PC-9 (cell line): ENCODE measurements at regions not wholly inside any gene's neighbourhood (a gene's known extent, or its start where the extent isn't known, plus 50 kb on each side); places are given as distances from the start of the nearest gene placed in this dataset.

ENCODE experiments used
- BruUV-seq: library from RNA; stranded (reverse); fragments of 400-500 nt; replicated peaks from 2 replicates; lab custom pipeline; 2021; lab: Mats Ljungman, UMichigan
- CTCF ChIA-PET: fragments of 300-600 bp; sonication (Branson Sonifier 250); formaldehyde crosslinking; loops from one replicate; lab custom pipeline; 2022; ENCODE audit warnings: antibody characterized with exemption; lab: Charles Lee
- POLR2A ChIA-PET: fragments of 300-600 bp; sonication (Branson Sonifier 250); formaldehyde crosslinking; loops from one replicate; lab custom pipeline; 2022; ENCODE audit warnings: antibody characterized with exemption; ENCODE audit not compliant: unreplicated experiment; lab: Charles Lee
- DNase-seq, 2 experiments: peaks; one replicate each; pipeline versions ENCODE4 v3.0.0 to v3.0.0-alpha.2; 2015 to 2022; ENCODE audit warnings: mixed read lengths in 1 of 2
- H2AFZ ChIP-seq: fragments of 200-600 bp; sonication (generic); 2 replicates; pipeline ENCODE4 v1.8.1; 2017; ENCODE audit warnings: antibody characterized with exemption
- H3F3A ChIP-seq: fragments of 200-600 bp; sonication (generic); 2 replicates; pipeline ENCODE4 v1.8.1; 2017; ENCODE audit warnings: antibody characterized with exemption, mild to moderate bottlenecking, low read depth; ENCODE audit not compliant: insufficient read depth
- H3K27ac ChIP-seq: fragments of 200-600 bp; sonication (generic); 2 replicates; pipeline ENCODE4 v1.6.1; 2016; ENCODE audit warnings: mixed run types
- H3K27me3 ChIP-seq: fragments of 200-600 bp; sonication (generic); 2 replicates; pipeline ENCODE4 v1.6.1; 2016; ENCODE audit warnings: low read depth, mixed run types; ENCODE audit not compliant: insufficient read depth
- H3K36me3 ChIP-seq: fragments of 200-600 bp; sonication (generic); 2 replicates; pipeline ENCODE4 v1.6.1; 2016; ENCODE audit warnings: low read depth, mixed run types
- H3K4me1 ChIP-seq: fragments of 200-600 bp; sonication (generic); replicated peaks from 2 replicates; pipeline ENCODE4 v1.6.1; 2016; ENCODE audit warnings: mixed run types; ENCODE audit not compliant: insufficient read depth
- H3K4me2 ChIP-seq: fragments of 200-600 bp; sonication (generic); 2 replicates; pipeline ENCODE4 v1.6.1; 2017; ENCODE audit warnings: mixed run types
- H3K4me3 ChIP-seq: fragments of 200-600 bp; sonication (generic); 2 replicates; pipeline ENCODE4 v1.6.1; 2016; ENCODE audit warnings: mixed run types
- H3K79me2 ChIP-seq: fragments of 200-600 bp; sonication (generic); 2 replicates; pipeline ENCODE4 v1.6.1; 2017; ENCODE audit warnings: low read depth, mixed run types
- H3K9me2 ChIP-seq: fragments of 200-600 bp; sonication (generic); 2 replicates; pipeline ENCODE4 v1.8.1; 2017; ENCODE audit warnings: mild to moderate bottlenecking; ENCODE audit not compliant: insufficient read depth
- H3K9me3 ChIP-seq: fragments of 200-600 bp; sonication (generic); 2 replicates; pipeline ENCODE4 v1.8.1; 2016; ENCODE audit warnings: low read depth; ENCODE audit not compliant: insufficient read depth
- H4K20me1 ChIP-seq: fragments of 200-600 bp; sonication (generic); 2 replicates; pipeline ENCODE4 v1.8.1; 2017; ENCODE audit not compliant: insufficient read depth
- EZH2 ChIP-seq: fragments of 200-600 bp; sonication (generic); IDR thresholded peaks from 2 replicates; pipeline ENCODE4 v1.8.0; 2017; ENCODE audit warnings: antibody characterized with exemption, low read depth
- intact Hi-C: fragments of 100-400 bp; cut with micrococcal nuclease; formaldehyde crosslinking; loops from one replicate; pipeline ENCODE4 v1.10.0; 2022; ENCODE audit not compliant: unreplicated experiment
- TF ChIP-seq, protein P1 (sequence below): fragments of 200-600 bp; sonication (generic); conservative IDR thresholded peaks from 2 replicates; pipeline ENCODE4 v1.6.1; 2017; ENCODE audit warnings: mixed run types, antibody characterized with exemption, mild to moderate bottlenecking, moderate library complexity

DNA sequence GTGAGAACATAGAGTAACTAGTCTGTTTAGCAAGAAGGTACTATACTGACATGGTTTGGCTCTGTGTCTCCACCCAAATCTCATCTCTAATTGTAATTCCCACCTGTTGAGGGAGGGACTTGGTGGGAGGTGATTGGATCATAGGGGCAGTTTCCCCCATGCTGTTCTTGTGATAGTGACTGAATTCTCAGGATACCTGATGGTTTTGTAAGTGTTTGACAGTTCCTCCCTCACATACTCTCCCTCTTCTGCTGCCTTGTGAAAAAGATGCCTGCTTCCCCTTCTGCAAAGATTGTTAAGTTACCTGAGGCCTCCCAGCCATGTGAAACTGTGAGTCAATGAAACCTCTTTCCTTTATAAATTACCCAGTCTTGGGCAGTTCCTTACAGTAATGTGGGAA, 240.4 kb upstream of the ST8SIA4 start:
- no peak overlapping the region for H3K4me3 ChIP-seq
- no TSS peak for BruUV-seq
- no peak overlapping the region for H3K4me2 ChIP-seq
- no peaks in the 10 kb centered on the region for H3K27me3 ChIP-seq
- H3K36me3 ChIP-seq: no peaks in the 10 kb centered on the region
- H2AFZ ChIP-seq: no peak overlapping the region
- no peaks in the 10 kb centered on the region for H3F3A ChIP-seq
- no peaks in the 10 kb centered on the region for H3K79me2 ChIP-seq
- POLR2A ChIA-PET: no interaction called here
- no peak for DNase-seq
- no peak overlapping the region for H3K27ac ChIP-seq
- no peak for TF ChIP-seq EZH2
- TF ChIP-seq, protein P1, sequence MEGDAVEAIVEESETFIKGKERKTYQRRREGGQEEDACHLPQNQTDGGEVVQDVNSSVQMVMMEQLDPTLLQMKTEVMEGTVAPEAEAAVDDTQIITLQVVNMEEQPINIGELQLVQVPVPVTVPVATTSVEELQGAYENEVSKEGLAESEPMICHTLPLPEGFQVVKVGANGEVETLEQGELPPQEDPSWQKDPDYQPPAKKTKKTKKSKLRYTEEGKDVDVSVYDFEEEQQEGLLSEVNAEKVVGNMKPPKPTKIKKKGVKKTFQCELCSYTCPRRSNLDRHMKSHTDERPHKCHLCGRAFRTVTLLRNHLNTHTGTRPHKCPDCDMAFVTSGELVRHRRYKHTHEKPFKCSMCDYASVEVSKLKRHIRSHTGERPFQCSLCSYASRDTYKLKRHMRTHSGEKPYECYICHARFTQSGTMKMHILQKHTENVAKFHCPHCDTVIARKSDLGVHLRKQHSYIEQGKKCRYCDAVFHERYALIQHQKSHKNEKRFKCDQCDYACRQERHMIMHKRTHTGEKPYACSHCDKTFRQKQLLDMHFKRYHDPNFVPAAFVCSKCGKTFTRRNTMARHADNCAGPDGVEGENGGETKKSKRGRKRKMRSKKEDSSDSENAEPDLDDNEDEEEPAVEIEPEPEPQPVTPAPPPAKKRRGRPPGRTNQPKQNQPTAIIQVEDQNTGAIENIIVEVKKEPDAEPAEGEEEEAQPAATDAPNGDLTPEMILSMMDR: no peak
- H4K20me1 ChIP-seq: no peaks in the 10 kb centered on the region
- intact Hi-C loops: no loop called here
- H3K9me2 ChIP-seq: no peaks in the 10 kb centered on the region; the same call in 1 of the 2 replicates
- H3K4me1 ChIP-seq: no peaks in the 10 kb centered on the region
- no peaks in the 10 kb centered on the region for H3K9me3 ChIP-seq
- CTCF ChIA-PET: no interaction called here

GRCh38 chr5:101142102-101142501, 239.0 kb upstream of the ST8SIA4 start:
- Histone ChIP-seq H3K4me1 (no peaks in the 10 kb centered on the region), H3F3A (no peaks in the 10 kb centered on the region), H3K27me3 (no peaks in the 10 kb centered on the region), H4K20me1 (no peaks in the 10 kb centered on the region), H3K9me2 (no peaks in the 10 kb centered on the region; the same call in 1 of the 2 replicates), H2AFZ (no peak overlapping the region), H3K9me3 (no peaks in the 10 kb centered on the region), H3K79me2 (no peaks in the 10 kb centered on the region), H3K4me2 (no peak overlapping the region), H3K27ac (no peak overlapping the region), H3K36me3 (no peaks in the 10 kb centered on the region), H3K4me3 (no peak overlapping the region)
- ChIA-PET POLR2A (no interaction called here), CTCF (no interaction called here)
- intact Hi-C loops: no loop called here
- DNase-seq: no peak
- TF ChIP-seq EZH2: no peak
- TF ChIP-seq, protein P1: no peak
- BruUV-seq: no TSS peak

- BruUV-seq: no TSS peak
- Histone ChIP-seq H2AFZ (no peak overlapping the region), H3K27me3 (no peaks in the 10 kb centered on the region), H3K4me1 (no peaks in the 10 kb centered on the region), H3K4me3 (no peak overlapping the region), H3K9me2 (no peaks in the 10 kb centered on the region; the same call in 1 of the 2 replicates), H3K4me2 (no peak overlapping the region), H3F3A (no peaks in the 10 kb centered on the region), H3K27ac (no peak overlapping the region), H3K36me3 (no peaks in the 10 kb centered on the region), H3K9me3 (no peaks in the 10 kb centered on the region), H4K20me1 (no peaks in the 10 kb centered on the region), H3K79me2 (no peaks in the 10 kb centered on the region)
- CTCF ChIA-PET: no interaction called here
- POLR2A ChIA-PET: no interaction called here
- TF ChIP-seq, protein P1: no peak
- DNase-seq: no peak
- intact Hi-C loops: no loop called here
Observed at GRCh38 chr5:101136454-101136853, 233.4 kb upstream of the ST8SIA4 start.
